GM12892 (cell line): ENCODE measurements at regions not wholly inside any gene's neighbourhood (a gene's known extent, or its start where the extent isn't known, plus 50 kb on each side); places are given as distances from the start of the nearest gene placed in this dataset.

Source experiments
- POLR2AphosphoS5 ChIP-seq: IDR thresholded peaks from 2 replicates; pipeline ENCODE4 v1.6.1; 2011; ENCODE audit warnings: low read depth, low read length, control low read depth
- TAF1 ChIP-seq: IDR thresholded peaks from 2 replicates; pipeline ENCODE4 v1.6.1; 2011; ENCODE audit warnings: low read depth, mild to moderate bottlenecking, control low read depth, low read length, borderline replicate concordance

DNA sequence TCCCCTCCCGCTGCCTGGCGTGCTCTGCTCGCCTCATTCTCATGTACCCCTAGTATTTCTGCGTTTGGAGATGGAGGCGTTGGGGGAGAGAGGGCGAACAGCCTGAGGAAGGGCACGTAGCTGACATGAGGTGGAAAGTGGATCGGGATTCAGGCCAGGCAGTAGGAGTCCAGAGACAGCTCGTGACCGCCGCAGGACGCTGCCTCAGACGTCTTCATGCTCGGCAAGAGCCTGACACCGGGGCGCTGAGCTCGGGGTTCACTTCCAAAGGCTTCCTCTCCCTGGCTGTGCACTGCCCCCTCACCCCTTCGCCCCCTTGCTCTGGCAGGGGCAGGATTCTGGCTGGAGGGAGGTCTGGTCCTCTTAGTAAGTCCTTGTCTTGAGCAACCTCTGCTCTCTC lies 374.4 kb upstream of the MKI67 start:
- TF ChIP-seq POLR2AphosphoS5: no peak
- no peak for TF ChIP-seq TAF1
